NCI-H446 (cell line): ENCODE measurements at regions not wholly inside any gene's neighbourhood (a gene's known extent, or its start where the extent isn't known, plus 50 kb on each side); places are given as distances from the start of the nearest gene placed in this dataset.

Experiments
- DNase-seq, 2 experiments: peaks; one replicate each; lab custom pipeline; 2025; lab: John Stamatoyannopoulos, UW

DNA sequence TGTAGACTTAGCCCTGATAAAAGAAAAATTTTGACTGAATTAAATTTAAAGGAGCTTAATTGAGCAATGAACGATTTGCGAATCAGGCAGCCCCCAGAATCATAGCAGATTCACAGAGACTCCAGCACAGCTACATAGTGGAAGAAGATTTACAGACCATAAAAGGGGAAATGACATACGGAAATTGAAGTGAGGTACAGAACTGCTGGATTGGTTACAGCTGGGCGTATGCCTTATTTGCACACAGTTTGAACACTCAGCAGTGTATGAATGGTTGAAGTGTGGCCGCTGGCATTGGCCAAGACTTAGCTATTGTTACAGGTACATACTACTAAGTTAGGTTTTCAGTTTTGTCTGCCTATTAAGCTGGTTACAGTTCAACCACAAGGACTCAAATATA is 433.5 kb upstream of the CELF2 start:
- DNase-seq = no peak

DNA sequence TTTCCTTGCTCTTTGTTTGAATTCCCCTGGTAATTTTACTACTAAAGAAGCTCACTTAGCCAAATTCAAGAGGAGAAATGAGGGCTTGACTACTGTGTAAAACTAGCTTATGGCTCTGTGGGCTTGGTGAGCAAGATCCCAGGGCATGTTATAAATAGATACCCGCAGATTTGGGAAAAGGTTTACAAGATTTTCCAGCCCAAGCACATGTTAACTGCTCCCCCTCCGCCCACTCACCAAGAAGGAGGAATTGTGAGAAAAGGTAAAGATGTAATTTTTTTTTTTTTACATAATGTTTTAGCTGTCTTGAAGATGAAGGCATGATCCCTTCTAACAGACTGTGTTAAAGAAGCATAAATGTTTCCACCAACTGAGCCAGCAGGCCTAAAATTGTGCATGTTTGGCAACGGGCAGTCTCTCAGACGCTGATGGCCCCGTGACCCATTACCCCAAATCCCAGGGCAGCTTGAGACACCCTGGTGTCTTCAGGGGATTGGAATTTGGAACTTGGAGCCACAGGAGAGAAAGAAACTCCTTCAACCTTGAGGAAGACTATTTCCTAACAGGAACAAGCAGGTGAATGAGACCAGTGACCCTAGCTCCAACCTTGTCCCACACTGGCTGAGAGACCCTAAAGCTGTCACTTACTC is 429.8 kb upstream of the CELF2 start:
- no peak for DNase-seq

DNA sequence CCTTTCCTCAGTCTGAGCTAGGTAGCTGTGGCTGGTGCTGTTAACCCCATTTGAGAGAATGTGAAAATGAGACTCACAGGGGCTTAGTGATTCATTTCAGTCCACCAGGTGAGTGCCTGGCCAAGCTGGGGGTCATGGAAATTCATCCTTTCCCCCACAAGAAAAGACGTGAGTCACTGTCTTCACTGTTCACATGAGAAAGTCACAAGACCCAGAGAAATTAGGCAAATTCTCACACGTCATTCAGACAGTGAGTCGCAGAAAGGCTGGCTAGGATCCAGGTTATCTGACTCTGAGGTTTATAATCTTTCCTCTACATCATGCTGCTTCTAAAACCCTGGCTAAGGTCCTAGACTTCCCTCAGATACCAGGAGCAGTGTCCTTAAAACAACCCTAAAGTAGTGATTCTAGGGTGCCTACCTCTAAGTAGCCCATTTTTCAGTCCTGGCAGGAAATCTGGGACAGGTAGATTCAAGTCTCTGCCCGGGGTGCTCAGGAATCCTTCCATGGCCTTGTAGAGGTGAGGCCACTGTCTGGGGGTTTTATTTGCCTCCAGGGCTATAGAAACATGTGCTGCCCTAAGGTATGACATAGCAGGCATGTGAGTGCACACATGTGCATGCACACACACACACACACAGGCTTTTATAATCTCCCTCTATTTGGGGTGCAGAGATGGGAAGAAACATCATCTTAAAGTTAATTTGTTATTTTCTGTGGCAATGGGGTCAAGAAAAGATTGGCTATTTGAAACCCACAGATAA is 427.9 kb upstream of the CELF2 start:
- peak in 1 of 2 experiments; percentile 14 for DNase-seq

DNA sequence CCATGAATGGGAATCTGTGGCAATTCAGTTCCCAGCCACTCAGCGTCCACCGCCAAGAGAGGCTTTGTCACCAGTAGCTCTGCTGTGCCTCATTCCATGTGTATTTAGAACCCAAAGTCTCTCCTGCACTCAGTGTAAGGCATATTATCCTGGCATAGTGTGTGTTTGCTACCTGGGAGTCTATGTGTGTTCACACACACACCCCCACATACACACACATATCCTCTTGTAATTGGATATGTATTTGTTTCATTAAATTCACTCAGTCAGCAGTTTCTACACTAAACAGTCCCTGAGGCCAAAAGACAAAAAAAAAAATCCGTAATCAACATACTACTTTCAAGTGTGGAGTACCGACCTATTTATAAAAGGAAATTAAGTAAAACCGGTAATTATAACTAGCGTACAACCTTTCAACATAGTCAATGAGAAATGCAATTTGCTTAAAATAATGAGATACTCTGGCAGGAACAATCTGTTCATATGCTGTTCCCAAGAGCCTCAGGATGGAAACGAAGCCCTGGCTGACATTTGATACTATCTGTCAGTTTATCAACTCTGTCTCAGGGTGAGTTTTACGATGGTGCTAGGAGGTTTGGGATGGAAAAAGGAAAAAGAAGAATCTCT is 425.8 kb upstream of the CELF2 start:
- DNase-seq = no peak

DNA sequence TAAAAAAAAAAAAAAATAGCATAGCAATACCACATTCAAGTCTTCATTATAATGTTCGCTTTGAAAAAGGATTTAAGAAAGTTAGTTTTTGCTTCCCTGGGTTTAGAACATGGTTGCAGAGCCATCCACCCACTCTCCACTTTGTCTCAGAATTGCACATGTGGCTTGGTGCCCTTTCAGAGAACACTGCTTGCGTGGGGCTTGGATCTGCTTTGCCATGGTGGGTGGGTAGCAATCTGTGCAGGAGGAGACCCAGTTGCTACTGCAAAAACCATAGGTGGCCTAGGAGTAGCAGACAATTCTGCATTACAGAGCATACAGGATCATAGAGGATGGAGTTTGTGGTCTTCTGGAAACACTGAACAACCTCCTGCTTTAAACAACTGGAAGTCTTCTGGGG is 421.4 kb upstream of the CELF2 start:
- DNase-seq = no peak

DNA sequence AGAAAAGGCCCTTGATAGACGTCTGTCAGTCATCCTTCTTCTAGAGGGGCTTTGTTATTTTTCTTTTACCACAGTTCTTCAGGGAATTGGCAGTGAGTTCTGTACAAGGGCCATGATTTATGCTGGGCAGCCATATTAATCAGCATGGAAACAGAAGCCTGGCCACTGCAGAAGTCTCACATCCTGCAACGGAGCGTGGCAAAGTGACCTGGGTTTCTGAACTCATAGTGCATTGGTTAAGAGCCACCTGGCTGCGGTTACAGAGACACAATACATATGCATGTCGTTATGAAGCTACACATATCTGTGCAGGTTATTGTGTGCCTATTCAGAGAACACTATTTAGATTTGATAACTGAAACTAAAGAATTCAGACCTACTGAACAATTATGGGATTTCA is 419.4 kb upstream of the CELF2 start:
- no peak for DNase-seq

DNA sequence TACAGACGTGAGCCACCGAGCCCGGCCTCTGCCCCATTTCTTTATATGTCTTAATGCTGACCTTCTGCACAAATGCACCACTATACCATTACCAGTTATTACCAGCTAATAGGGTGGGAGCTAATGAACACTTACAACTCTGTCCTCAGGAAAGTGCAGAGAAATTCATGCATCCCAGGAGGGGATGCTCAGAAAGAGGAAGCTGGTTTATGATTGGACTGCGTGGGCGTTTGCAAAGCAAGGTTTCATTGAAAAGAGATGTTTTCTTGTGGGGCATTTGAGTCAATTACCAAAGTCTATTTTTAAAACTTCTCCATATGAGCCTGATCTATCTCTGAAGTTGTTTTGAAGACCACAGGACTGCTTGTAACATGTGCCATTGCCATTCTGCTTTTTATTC is 417.7 kb upstream of the CELF2 start:
- DNase-seq = no peak

DNA sequence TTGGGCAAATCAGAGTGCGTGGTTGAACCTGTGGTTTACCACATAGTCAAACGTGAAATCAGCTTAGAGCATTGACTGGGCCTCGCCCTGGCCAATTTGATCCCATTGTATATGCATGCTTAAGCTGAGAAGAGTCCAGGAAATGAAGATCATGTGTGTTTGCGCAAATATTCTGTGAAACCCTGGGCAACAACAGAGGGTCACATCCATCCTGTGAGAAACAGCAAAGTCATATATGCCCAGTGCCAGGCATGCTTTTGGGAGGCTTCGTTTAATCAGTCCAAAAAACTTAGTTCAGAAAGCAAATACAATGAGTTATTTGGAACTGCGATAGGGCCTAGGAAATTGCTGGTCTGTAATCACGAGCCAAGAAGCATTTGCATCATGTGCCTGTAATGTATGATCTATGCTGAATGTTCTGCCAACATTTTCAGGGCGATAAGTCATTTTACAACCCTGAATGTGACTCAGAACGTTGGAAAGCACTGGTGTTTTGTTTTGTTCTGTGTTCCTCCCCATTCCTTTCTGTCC is 412.1 kb upstream of the CELF2 start:
- peak; percentile 43 to 63 for DNase-seq

DNA sequence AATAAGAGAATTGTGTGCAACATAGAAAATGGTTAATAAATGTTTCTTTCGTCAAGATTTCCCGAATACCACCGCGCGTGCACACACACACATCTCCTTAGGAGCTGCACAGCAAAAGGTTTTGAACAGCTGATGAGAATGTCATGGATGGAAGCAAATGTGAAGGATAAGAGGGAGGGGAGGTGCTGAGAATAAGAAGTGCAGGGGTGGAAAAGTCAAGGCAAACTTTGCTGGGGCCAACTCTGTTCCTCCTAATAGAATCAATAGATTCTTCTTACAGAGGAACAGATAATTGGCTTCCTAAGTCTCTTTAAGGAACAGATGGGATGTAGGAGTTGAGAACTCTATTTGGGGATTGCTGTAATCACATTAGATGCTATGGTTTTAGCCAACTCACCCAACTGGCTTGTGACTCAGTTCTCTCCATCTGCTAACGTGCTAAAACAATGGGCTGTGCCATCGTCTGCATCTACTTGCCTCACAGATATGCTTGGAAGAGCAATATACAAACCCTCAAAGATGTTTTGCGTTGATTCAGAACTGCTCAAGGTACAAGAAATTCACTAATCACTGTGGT is 408.2 kb upstream of the CELF2 start:
- peak in 1 of 2 experiments; percentile 79 for DNase-seq

DNA sequence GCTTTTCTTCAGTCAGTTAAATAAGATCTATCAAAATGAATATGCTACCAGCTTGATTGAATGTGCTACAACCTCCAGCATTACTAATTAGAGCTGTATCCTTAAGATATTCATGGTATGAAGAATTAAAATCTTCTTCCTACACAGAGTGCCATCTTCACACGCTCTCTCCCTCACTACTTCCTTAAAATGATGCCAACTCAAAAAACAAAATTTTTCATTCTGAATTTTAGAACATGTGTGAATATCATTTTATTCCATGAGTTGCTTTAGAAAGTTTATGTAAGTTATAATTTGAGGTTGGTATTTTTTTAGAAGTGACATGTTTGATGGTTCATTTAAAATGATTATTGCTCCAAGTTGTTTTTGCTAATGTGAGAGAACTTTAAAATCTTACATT is 407.5 kb upstream of the CELF2 start:
- no peak for DNase-seq

DNA sequence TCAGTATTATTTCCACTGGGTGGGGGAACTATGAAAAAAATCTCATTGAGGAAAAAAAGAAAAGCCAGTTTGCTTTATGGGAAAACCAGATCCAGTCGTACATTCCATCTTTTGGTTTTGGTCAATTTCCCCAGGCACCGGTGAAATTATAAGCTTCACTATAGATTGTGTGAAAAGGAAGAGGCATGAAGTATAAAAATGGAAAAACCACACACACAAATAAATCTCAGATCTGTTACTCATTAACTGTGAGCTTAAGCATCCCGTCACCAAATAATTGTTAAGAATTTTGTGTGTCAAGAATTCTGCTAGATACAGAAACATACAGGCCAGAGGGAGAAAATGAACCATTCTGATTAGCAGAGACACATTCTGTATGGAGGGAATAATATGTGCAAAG is 405.5 kb upstream of the CELF2 start:
- no peak for DNase-seq

DNA sequence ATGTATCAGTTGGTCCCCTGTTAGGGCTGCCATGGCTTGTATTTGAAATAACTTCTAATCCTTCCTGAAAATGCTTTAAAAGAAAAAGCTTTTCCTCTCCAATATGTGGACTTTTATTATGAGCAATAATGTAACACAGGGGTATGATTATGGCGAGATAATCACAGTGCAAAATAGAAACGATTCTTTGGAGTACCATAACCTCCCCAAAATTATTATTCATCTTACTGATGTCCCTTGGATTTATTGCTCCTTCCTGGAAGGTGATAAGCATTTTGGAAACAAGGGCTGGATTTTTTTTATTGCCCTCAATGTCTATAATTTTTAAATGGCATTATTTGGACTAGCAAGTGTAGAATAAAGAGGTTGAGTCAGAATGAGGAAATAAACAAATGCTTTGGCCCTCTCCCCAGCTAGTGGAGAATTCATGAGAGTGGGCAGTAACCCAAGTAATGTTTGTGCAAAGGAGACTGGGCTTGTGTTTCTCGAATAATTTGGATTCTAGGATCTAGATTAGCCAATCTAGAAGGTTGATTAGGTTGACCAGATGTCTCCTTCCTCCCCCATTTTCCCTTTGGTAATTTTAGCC is 403.9 kb upstream of the CELF2 start:
- peak in 1 of 2 experiments; percentile 36 for DNase-seq

DNA sequence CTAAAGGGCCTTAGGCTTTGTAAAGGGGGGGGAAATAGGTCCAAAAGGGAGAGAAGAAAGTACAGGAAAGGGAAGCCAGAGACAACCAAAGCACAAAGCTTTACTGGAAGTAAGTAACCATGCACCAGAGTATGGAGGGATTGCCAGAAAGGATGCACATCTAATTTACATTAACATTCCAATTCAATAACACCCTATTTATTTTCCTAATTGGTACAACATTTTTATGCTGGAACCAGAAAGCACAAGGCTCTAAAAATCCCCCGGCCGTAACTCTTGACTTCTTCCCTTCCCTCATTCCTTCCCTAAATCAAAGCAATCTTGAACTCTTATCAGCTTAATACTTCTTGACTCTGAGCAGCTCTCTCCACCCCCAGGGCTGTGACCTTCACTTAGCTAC is 400.0 kb upstream of the CELF2 start:
- no peak for DNase-seq

DNA sequence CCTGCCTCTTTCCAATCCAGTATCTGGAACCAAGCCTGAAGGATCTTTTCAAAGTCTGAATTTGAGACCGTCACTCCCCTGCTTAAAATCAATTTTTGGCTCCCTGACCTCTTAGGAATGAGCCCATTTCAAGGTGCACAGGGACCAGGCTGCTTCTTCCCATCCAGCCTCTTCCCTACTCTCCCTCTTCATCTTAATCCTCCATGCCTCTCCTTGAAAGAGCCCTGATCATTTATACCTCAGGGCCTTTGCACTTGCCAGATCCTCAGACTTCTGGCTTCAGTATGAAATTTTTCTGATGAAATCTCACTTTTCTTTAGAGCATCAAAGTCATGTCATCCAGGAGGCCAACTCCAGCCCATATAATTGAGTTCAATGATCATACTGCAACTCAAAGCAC is 399.5 kb upstream of the CELF2 start:
- no peak for DNase-seq

DNA sequence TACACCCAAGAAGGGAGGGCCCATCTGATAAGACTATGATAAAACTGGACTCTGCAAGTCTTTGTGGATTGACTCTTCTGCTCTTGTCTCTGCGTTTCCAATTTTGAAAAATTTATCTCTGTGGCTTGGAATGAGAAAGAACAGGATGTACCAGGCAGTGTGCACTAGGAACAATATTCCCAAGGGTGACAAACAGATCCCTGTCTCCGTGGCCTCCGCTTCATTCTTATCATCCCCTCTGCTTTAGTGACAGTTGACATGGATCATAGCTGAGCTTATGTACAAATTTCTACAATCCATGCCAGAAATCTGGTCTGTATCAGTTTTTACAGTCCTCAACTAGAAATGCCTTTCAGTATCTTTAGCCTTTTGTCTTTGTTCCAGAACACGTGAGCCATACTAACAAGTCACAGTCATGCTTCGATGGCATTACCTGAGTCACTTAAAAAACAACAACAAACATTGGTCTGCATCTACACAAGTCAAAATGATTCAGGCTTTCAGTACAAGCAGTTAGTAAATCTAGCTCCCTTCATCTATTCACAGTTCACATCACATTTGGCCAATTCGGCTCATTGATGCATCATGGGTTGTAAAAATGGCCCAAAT is 393.6 kb upstream of the CELF2 start:
- DNase-seq = no peak

DNA sequence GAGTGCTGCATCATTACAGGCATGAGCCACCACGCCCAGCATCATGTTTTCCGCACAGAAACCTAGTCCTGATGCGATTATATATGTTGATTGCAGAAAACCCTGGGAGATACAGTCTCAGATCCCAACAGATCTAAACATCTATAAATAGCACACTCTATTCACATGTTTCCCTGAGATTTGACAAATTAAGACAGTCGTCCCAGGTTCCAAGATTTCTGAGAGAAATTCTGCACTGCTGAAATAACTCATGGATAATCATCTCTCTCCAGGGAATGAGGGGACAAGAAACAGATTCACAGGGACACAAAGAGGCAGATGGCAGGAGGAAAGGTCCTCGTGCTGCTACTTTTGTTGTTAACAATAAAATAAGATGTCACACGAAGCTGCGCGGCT is 393.1 kb upstream of the CELF2 start:
- DNase-seq = no peak

DNA sequence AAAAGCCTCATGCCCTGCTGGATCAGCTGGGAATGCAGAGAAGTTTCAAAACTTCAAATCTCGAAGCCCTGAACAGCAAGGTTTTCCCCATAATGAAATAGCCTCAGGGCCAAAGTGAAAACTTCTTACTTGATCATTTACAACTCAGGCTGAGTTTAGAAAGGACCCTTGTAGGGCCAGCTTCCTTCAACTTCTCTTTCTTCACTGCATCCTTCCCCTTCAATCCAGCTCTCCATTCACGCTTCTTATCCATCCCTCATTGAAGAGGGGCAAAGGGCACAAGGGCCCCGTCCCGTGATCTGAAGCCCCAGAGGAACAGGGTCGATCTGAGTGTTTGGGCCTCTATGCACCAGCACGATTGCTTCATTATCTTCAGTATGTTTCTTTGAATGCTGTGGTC is 392.2 kb upstream of the CELF2 start:
- no peak for DNase-seq

DNA sequence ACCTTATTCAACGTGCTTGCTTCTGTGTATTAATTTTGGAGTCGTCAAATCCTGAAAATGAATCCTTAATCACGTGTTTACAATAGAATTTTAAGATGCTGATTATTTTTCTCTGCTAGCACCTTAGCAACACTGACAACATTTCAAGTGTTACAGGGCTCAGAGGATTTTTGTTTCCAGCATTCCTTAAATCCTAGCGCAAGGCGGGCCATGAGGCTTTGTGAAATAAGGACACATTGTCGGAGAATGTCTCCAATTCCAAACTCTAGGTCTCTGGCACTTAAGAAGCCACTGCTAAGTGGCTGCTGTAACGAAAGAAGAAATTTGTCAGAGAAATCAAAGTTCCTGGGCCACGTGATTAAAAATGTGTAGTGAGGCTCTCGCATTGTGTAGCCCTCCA is 390.9 kb upstream of the CELF2 start:
- no peak for DNase-seq

DNA sequence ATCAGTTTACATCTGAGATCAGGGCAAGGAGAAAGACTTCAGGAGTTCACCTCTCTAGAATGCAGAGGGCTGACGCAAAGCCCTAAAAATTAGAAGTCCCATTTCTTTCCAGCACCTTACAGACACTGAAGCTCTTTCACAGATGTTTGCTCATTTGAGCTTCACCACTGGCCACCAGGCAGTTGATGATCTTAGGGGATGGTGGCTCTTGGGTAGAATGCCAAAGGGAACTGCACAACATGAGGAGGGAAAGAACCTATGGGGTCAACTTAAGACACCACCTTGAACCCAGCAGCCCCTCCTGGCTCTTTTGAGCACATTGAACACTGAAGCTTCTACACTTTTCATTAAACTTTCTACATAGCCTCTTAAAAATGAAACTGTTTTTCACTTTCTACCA is 390.3 kb upstream of the CELF2 start:
- DNase-seq = no peak

DNA sequence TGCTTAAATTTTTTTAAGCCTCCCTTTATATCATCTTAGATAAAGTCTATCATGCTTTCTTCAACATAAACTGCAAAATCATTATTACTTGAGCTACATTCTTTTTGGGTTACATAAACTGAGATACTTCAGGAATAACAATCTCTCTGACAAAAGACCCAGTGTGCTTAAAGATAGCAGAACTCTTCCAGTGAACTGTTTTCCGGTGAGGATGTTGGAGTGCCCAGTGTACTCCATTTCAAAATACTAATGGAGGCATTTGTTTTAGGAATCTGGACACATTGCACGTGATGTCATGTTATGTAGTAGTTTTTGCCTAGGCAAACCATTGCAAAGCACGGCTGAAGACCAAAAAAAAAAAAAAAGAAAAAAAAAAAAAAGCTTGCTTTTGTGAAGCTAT is 388.2 kb upstream of the CELF2 start:
- no peak for DNase-seq

DNA sequence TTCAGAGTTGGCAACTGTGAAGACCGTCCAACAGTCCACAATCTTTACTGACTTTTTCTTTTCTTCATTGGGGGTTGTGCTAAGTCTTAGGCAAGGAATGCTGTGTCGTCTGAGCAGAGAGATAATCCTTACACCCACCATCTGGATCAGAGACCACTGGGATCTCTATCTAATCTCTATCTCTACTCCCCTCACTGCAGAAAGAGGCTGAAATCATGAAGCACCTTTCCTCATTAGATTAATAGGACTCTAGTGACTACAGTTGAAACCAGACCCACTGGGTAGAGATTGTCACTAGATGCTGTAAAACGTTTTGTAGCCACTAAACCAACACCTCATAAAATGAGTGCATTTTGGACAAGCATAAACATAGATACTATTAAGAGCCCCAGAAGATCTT is 387.4 kb upstream of the CELF2 start:
- no peak for DNase-seq

DNA sequence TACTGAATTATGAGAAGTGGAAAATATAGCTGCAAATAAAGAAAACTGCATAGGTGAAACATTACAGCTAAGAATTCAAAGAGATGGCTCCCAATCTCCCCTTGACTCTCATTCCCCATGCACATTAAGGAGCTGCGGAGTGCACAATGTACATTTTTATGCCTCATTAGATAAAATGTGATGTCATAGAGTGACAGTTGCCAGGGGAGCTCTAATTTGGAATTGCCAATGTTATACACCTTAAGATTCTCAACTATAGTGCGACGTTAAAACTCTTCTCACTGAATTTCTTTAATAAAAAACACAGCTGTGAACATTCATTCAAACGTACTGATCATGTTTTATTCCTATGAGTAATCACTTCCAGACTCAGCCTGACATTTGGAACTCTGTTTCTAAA is 386.9 kb upstream of the CELF2 start:
- no peak for DNase-seq
